H1 (cell line): ENCODE measurements at regions not wholly inside any gene's neighbourhood (a gene's known extent, or its start where the extent isn't known, plus 50 kb on each side); places are given as distances from the start of the nearest gene placed in this dataset.

Experiments
- CTCF ChIP-seq, 3 experiments: IDR thresholded peaks; 1 replicate in 2 of 3; 2 replicates in 1 of 3; pipeline versions ENCODE4 v1.5.1 to v1.6.1; 2011; ENCODE audit warnings: low read length in 3 of 3, mild to moderate bottlenecking in 3 of 3, inconsistent platforms in 2 of 3, low read depth in 1 of 3, moderate library complexity in 1 of 3; ENCODE audit not compliant: insufficient read depth in 1 of 3; ENCODE audit errors: control extremely low read depth in 1 of 3
- TF ChIP-seq, protein P1 (sequence below): IDR thresholded peaks from 2 replicates; pipeline ENCODE4 v1.6.1; 2012; ENCODE audit warnings: low read length, inconsistent platforms

GRCh38 chr7:131626643-131627042, 70.2 kb upstream of the PODXL start:
- no peak for TF ChIP-seq CTCF (IDR thresholded peaks at IDR 0.05; ENCODE audit: control extremely low read depth in 1 of 3, insufficient read depth in 1 of 3, low read depth in 1 of 3, low read length in 3 of 3)
- TF ChIP-seq, protein P1, sequence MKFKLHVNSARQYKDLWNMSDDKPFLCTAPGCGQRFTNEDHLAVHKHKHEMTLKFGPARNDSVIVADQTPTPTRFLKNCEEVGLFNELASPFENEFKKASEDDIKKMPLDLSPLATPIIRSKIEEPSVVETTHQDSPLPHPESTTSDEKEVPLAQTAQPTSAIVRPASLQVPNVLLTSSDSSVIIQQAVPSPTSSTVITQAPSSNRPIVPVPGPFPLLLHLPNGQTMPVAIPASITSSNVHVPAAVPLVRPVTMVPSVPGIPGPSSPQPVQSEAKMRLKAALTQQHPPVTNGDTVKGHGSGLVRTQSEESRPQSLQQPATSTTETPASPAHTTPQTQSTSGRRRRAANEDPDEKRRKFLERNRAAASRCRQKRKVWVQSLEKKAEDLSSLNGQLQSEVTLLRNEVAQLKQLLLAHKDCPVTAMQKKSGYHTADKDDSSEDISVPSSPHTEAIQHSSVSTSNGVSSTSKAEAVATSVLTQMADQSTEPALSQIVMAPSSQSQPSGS, result no peak
